K562 (cell line): ENCODE measurements at regions not wholly inside any gene's neighbourhood (a gene's known extent, or its start where the extent isn't known, plus 50 kb on each side); places are given as distances from the start of the nearest gene placed in this dataset.

Source experiments
- ATAC-seq: fragments of 200-7000 bp; cut with Tn5 transposase; 3 replicates; pipeline ENCODE4 v1.9.1; 2020; ENCODE audit warnings: moderate library complexity
- BruUV-seq: library from RNA; stranded (reverse); fragments of 400-500 nt; replicated peaks from 2 replicates; lab custom pipeline; 2021; lab: Mats Ljungman, UMichigan
- CTCF ChIA-PET: fragments of 300-600 bp; formaldehyde crosslinking; extraction: SDS; loops from one replicate; lab custom pipeline; 2021; ENCODE audit warnings: low intra/inter-chr PET ratio; lab: Yijun Ruan, JAX
- POLR2A ChIA-PET: fragments of 300-600, 350-650 bp; sonication (Branson Sonifier 250); formaldehyde crosslinking; extraction: SDS; loops from one replicate; lab custom pipeline; 2021; ENCODE audit warnings: antibody characterized with exemption, inconsistent platforms; lab: Yijun Ruan, JAX
- DNase-seq, 4 experiments: peaks; one replicate each; pipeline versions ENCODE4 v3.0.0 to v3.0.0-alpha.2; 2011 to 2018; ENCODE audit warnings: low spot score in 3 of 4, mixed read lengths in 3 of 4; ENCODE audit errors: extremely low read depth in 1 of 4
- FAIRE-seq: peaks from 2 replicates; lab custom pipeline; 2011; peaks lifted over from hg19 to GRCh38; lab: Jason Lieb, UNC
- H2AFZ ChIP-seq: 2 replicates; pipeline ENCODE4 v1.6.0; 2011; ENCODE audit warnings: low read depth, low read length, control low read depth, inconsistent platforms
- H3K27ac ChIP-seq: fragments of 200-600 bp; 3 replicates; pipeline ENCODE4 v1.8.0; 2011; ENCODE audit warnings: low read depth, mild to moderate bottlenecking, control low read depth, inconsistent platforms, low read length, moderate library complexity, mixed read lengths; ENCODE audit errors: extremely low read depth
- H3K27me3 ChIP-seq, 2 experiments: fragments of 300-600 bp in 1 of 2; 2 replicates in 1 of 2; 3 replicates in 1 of 2; pipeline versions ENCODE4 v1.6.0 to v1.8.0; 2011; ENCODE audit warnings: inconsistent platforms in 2 of 2, low read length in 2 of 2, mild to moderate bottlenecking in 1 of 2, mixed read lengths in 1 of 2, moderate library complexity in 1 of 2; ENCODE audit not compliant: control insufficient read depth in 2 of 2, insufficient read depth in 2 of 2
- H3K36me3 ChIP-seq: fragments of 300-600 bp; 3 replicates; pipeline ENCODE4 v1.8.0; 2011; ENCODE audit warnings: mild to moderate bottlenecking, low read length, inconsistent platforms; ENCODE audit not compliant: control insufficient read depth, insufficient read depth
- H3K4me1 ChIP-seq, 2 experiments: fragments of 200-600 bp in 1 of 2; replicated peaks in 1 of 2; 2 replicates in 1 of 2; 3 replicates in 1 of 2; pipeline versions ENCODE4 v1.5.1 to v1.8.0; 2011; ENCODE audit warnings: inconsistent platforms in 2 of 2, low read length in 2 of 2, mild to moderate bottlenecking in 1 of 2, mixed read lengths in 1 of 2, moderate library complexity in 1 of 2; ENCODE audit not compliant: control insufficient read depth in 2 of 2, insufficient read depth in 2 of 2
- H3K4me2 ChIP-seq: 2 replicates; pipeline ENCODE4 v1.6.1; 2011; ENCODE audit warnings: low read length, control low read depth, inconsistent platforms, mixed read lengths; ENCODE audit not compliant: insufficient read depth
- H3K4me3 ChIP-seq: fragments of 200-600 bp; sonication (generic), shearing (Covaris generic); 2 replicates; pipeline ENCODE4 v1.5.1; 2016; ENCODE audit warnings: control low read depth, inconsistent platforms
- H3K79me2 ChIP-seq: fragments of 200-600 bp; 3 replicates; pipeline ENCODE4 v1.8.0; 2011; ENCODE audit warnings: low read length, inconsistent platforms; ENCODE audit not compliant: control insufficient read depth, insufficient read depth
- H3K9ac ChIP-seq, 2 experiments: 2 replicates each; pipeline versions ENCODE4 v1.6.0 to v1.6.1; 2011; ENCODE audit warnings: low read depth in 2 of 2, low read length in 2 of 2, control low read depth in 1 of 2, inconsistent platforms in 1 of 2, mild to moderate bottlenecking in 1 of 2, mixed read lengths in 1 of 2; ENCODE audit not compliant: insufficient read depth in 1 of 2
- H3K9me1 ChIP-seq: one replicate; pipeline ENCODE4 v1.6.0; 2011; ENCODE audit warnings: inconsistent platforms, mild to moderate bottlenecking, low read length, moderate library complexity; ENCODE audit not compliant: control insufficient read depth, insufficient read depth
- H3K9me3 ChIP-seq: replicated peaks from 2 replicates; pipeline ENCODE4 v1.5.1; 2011; ENCODE audit warnings: low read depth, low read length, inconsistent platforms; ENCODE audit not compliant: control insufficient read depth, insufficient read depth
- H4K20me1 ChIP-seq: replicated peaks from 2 replicates; pipeline ENCODE4 v1.6.1; 2011; ENCODE audit warnings: low read length, inconsistent platforms, mixed read lengths; ENCODE audit not compliant: control insufficient read depth, insufficient read depth
- ARID3A ChIP-seq: IDR thresholded peaks from 2 replicates; pipeline ENCODE4 v1.6.1; 2012; ENCODE audit warnings: low read depth, low read length, improper control_type of control experiment, borderline replicate concordance
- HNRNPL ChIP-seq: fragments of 200-400 bp; formaldehyde crosslinking; IDR thresholded peaks from 2 replicates; pipeline ENCODE4 v1.6.1; 2017; ENCODE audit warnings: low read depth, mild to moderate bottlenecking, low read length
- SMAD2 ChIP-seq: fragments of 150-350 bp; IDR thresholded peaks from 2 replicates; pipeline ENCODE4 v1.6.1; 2014; ENCODE audit warnings: low read depth, mild to moderate bottlenecking, low read length
- ZBTB1 ChIP-seq: sonication (generic); formaldehyde crosslinking; IDR thresholded peaks from 2 replicates; pipeline ENCODE4 v1.8.1; 2023; ENCODE audit warnings: missing genetic modification reagents, low read depth, mild to moderate bottlenecking, borderline replicate concordance
- ZNF239 ChIP-seq: fragments of 250-450 bp; sonication (Bioruptor Pico); IDR thresholded peaks from 2 replicates; pipeline ENCODE4 v1.4.0; 2020; ENCODE audit warnings: mild to moderate bottlenecking
- ZNF324 ChIP-seq: fragments of 250-450 bp; sonication (Bioruptor Pico); IDR thresholded peaks from 2 replicates; pipeline ENCODE4 v1.4.0; 2020; ENCODE audit warnings: mild to moderate bottlenecking
- WGBS: fragments of 100-300 bp; shearing (Covaris generic); methylation state at CpG from one replicate; pipeline ENCODE4 v1.1.6; 2016; ENCODE audit warnings: low coverage, mixed read lengths; ENCODE audit not compliant: insufficient coverage; ENCODE audit errors: missing lambda C conversion rate; 5-methylcytosine and 5-hydroxymethylcytosine counted together
- in situ Hi-C: fragments of 300-500 bp; cut with MboI; formaldehyde crosslinking; loops from 4 replicates; pipeline ENCODE4 v1.15.0; 2018; ENCODE audit warnings: inconsistent platforms, mixed read lengths
- intact Hi-C: fragments of 100-400 bp; cut with micrococcal nuclease; formaldehyde crosslinking; loops from 2 replicates; pipeline ENCODE4 v1.14.2; 2022
- TF ChIP-seq, protein P1 (sequence below), 2 experiments: fragments of 450-650 bp in 1 of 2; sonication (generic) in 1 of 2; formaldehyde crosslinking; conservative IDR thresholded peaks; 2 replicates each; pipeline versions ENCODE4 v1.4.0 to v1.8.1; 2020 to 2022; ENCODE audit warnings: mild to moderate bottlenecking in 1 of 2, missing genetic modification reagents in 1 of 2
- TF ChIP-seq, protein P2 (sequence below): fragments of 450-650 bp; formaldehyde crosslinking; IDR thresholded peaks from 2 replicates; pipeline ENCODE4 v1.4.0; 2020; ENCODE audit warnings: mild to moderate bottlenecking, moderate library complexity
- TF ChIP-seq, protein P3 (sequence below): fragments of 200-400 bp; formaldehyde crosslinking; IDR thresholded peaks from 2 replicates; pipeline ENCODE4 v1.6.1; 2017; ENCODE audit warnings: mild to moderate bottlenecking, low read depth, low read length, moderate library complexity

DNA sequence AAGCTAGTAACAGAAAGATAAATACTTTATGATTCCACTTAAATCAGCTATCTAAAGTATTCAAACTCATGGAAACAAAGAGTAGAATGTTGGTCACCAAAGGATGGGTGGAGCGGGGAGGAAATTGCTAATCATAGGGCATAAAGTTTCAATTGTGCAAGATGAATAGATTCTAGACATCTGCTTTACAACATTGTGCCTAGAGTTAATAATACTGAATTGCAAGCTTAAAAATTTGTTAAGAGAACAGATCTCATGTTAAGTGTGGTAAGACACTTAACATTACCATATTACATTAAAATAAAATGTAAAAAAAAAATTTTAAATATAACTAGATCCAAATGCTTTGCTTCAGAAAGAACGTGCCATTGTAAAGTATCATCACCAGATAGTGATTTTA lies 411.1 kb upstream of the MBL2 start:
- in situ Hi-C loops (no loop called here), intact Hi-C loops (no loop called here)
- FAIRE-seq (no peak), DNase-seq (no peak), ATAC-seq (no peak)
- no peaks in the 10 kb centered on the region for H3K27me3 ChIP-seq
- no TSS peak for BruUV-seq
- no peak overlapping the region for H3K4me2 ChIP-seq
- ChIA-PET POLR2A (no interaction called here), CTCF (no interaction called here)
- 7% methylated on average over 2 of the region's 2 CpGs for WGBS
- H3K9ac ChIP-seq, result no peak overlapping the region
- no peaks in the 10 kb centered on the region for H4K20me1 ChIP-seq
- H3K4me1 ChIP-seq, result no peaks in the 10 kb centered on the region
- H3K36me3 ChIP-seq, result no peaks in the 10 kb centered on the region
- no peaks in the 10 kb centered on the region for H3K79me2 ChIP-seq
- no peak overlapping the region for H3K4me3 ChIP-seq
- no peak overlapping the region for H2AFZ ChIP-seq
- no peak overlapping the region for H3K27ac ChIP-seq
- TF ChIP-seq, protein P1, sequence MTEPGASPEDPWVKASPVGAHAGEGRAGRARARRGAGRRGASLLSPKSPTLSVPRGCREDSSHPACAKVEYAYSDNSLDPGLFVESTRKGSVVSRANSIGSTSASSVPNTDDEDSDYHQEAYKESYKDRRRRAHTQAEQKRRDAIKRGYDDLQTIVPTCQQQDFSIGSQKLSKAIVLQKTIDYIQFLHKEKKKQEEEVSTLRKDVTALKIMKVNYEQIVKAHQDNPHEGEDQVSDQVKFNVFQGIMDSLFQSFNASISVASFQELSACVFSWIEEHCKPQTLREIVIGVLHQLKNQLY (CRISPR knock-in tag; conservative IDR thresholded peaks at IDR 0.05), result no peak
- TF ChIP-seq ARID3A (no peak), ZBTB1 (no peak), HNRNPL (no peak), SMAD2 (no peak), ZNF239 (no peak), ZNF324 (CRISPR knock-in tag) (no peak)
- TF ChIP-seq, protein P2, sequence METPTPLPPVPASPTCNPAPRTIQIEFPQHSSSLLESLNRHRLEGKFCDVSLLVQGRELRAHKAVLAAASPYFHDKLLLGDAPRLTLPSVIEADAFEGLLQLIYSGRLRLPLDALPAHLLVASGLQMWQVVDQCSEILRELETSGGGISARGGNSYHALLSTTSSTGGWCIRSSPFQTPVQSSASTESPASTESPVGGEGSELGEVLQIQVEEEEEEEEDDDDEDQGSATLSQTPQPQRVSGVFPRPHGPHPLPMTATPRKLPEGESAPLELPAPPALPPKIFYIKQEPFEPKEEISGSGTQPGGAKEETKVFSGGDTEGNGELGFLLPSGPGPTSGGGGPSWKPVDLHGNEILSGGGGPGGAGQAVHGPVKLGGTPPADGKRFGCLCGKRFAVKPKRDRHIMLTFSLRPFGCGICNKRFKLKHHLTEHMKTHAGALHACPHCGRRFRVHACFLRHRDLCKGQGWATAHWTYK (CRISPR knock-in tag), result no peak
- TF ChIP-seq, protein P3, sequence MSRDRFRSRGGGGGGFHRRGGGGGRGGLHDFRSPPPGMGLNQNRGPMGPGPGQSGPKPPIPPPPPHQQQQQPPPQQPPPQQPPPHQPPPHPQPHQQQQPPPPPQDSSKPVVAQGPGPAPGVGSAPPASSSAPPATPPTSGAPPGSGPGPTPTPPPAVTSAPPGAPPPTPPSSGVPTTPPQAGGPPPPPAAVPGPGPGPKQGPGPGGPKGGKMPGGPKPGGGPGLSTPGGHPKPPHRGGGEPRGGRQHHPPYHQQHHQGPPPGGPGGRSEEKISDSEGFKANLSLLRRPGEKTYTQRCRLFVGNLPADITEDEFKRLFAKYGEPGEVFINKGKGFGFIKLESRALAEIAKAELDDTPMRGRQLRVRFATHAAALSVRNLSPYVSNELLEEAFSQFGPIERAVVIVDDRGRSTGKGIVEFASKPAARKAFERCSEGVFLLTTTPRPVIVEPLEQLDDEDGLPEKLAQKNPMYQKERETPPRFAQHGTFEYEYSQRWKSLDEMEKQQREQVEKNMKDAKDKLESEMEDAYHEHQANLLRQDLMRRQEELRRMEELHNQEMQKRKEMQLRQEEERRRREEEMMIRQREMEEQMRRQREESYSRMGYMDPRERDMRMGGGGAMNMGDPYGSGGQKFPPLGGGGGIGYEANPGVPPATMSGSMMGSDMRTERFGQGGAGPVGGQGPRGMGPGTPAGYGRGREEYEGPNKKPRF, result no peak
- H3K9me3 ChIP-seq, result no peaks in the 10 kb centered on the region
- no peaks in the 10 kb centered on the region for H3K9me1 ChIP-seq
